Transverse colon (tissue), 4 donors: ENCODE measurements at regions not wholly inside any gene's neighbourhood (a gene's known extent, or its start where the extent isn't known, plus 50 kb on each side); places are given as distances from the start of the nearest gene placed in this dataset.
A peak's percentile ranks its signal among the peaks of the same experiment; 100 is the strongest.

Experiments used
- DNase-seq: peaks from one replicate; pipeline ENCODE4 v3.0.0-alpha.2; 2019
- H3K27ac ChIP-seq, 4 donors: fragments of 200-600 bp; sonication (generic); 2 replicates each; pipeline ENCODE4 v1.5.1; 2016 to 2018; ENCODE audit warnings: inconsistent platforms in 4 of 4
- H3K27me3 ChIP-seq: fragments of 200-600 bp; sonication (generic); 2 replicates; pipeline ENCODE4 v1.5.1; 2017; ENCODE audit warnings: inconsistent platforms
- H3K36me3 ChIP-seq, 4 donors: fragments of 200-600 bp; sonication (generic); 2 replicates each; pipeline ENCODE4 v1.5.1; 2017 to 2019; ENCODE audit warnings: inconsistent platforms in 4 of 4
- H3K4me1 ChIP-seq, 4 donors: fragments of 200-600 bp; sonication (generic); 2 replicates each; pipeline ENCODE4 v1.5.1; 2017 to 2020; ENCODE audit warnings: inconsistent platforms in 4 of 4
- H3K4me3 ChIP-seq, 4 donors: fragments of 200-600 bp; sonication (generic); 1 replicate in 1 of 4; 2 replicates in 3 of 4; pipeline versions ENCODE4 v1.5.1 to v1.6.1; 2017 to 2019; ENCODE audit warnings: inconsistent platforms in 4 of 4
- H3K9me3 ChIP-seq, 2 donors: fragments of 200-600 bp; sonication (generic); 2 replicates each; pipeline ENCODE4 v1.5.1; 2017 to 2019; ENCODE audit warnings: inconsistent platforms in 2 of 2
- CTCF ChIP-seq, 5 experiments: fragments of 200-600 bp in 3 of 5; fragments of 450-650 bp in 2 of 5; sonication (generic) in 3 of 5; IDR thresholded peaks; 1 replicate in 2 of 5; 2 replicates in 3 of 5; pipeline ENCODE4 v1.5.1; 2016 to 2017; ENCODE audit warnings: antibody characterized with exemption in 5 of 5, inconsistent platforms in 3 of 5, mild to moderate bottlenecking in 2 of 5, moderate library complexity in 1 of 5
- EP300 ChIP-seq: sonication (generic); formaldehyde crosslinking; IDR thresholded peaks from one replicate; pipeline ENCODE4 v1.6.1; 2017; ENCODE audit warnings: antibody characterized with exemption, low read depth
- POLR2A ChIP-seq: fragments of 450-650 bp; IDR thresholded peaks from one replicate; pipeline ENCODE4 v1.6.1; 2016; ENCODE audit warnings: antibody characterized with exemption, mild to moderate bottlenecking, moderate library complexity
- POLR2AphosphoS5 ChIP-seq, 3 donors: sonication (generic); formaldehyde crosslinking; IDR thresholded peaks; one replicate each; pipeline ENCODE4 v1.6.1; 2016; ENCODE audit warnings: antibody characterized with exemption in 3 of 3
- WGBS, 2 donors: methylation state at CpG; one replicate each; pipeline ENCODE4 v1.1.5; 2018; ENCODE audit warnings: low coverage in 1 of 2; 5-methylcytosine and 5-hydroxymethylcytosine counted together
- in situ Hi-C, 4 donors: fragments of 200-750 bp; cut with MboI; loops; one replicate each; pipeline versions ENCODE4 v1.15.0 to v1.15.1; 2017; ENCODE audit warnings: low sequenced_read_pairs in 3 of 4, low pct_ligation_motif_present in 1 of 4, low pct_unique_long_range_greater_than_20kb in 1 of 4
- intact Hi-C: fragments of 100-400 bp; cut with DNase I; formaldehyde crosslinking; loops from one replicate; pipeline ENCODE4 v1.15.1; 2023; ENCODE audit warnings: low total_unique reads

DNA sequence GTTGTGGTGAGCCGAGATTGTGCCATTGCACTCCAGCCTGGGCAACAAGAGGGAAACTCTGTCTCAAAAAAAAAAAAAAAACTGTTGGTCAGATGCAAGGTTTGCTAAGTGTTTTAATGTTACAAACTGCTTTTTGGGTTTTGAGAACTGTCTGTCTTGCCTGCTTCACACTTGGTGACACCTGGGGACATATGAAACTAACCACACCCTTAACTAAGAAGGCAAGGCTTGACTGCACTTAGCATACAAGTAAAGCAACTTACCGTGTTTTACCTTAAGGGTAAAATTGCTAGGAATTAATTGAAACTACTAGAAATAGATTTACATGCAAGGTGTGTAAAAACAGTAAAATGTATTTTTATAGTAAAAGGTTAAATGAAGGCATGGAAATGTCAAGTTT lies 180.4 kb downstream of the OR13H1 start:
- Histone ChIP-seq H3K4me3 (no peak overlapping the region), H3K27me3 (no peaks in the 10 kb centered on the region), H3K4me1 (no peaks in the 10 kb centered on the region), H3K27ac (no peak overlapping the region), H3K9me3 (no peaks in the 10 kb centered on the region), H3K36me3 (no peaks in the 10 kb centered on the region)
- DNase-seq, result no peak
- in situ Hi-C loops, result no loop called here
- TF ChIP-seq POLR2A (no peak), POLR2AphosphoS5 (IDR thresholded peaks at IDR 0.05) (no peak), EP300 (no peak), CTCF (IDR thresholded peaks at IDR 0.05) (no peak)
- intact Hi-C loops, result no loop called here
- WGBS, 2 donors, result 63% methylated on average over 2 of the region's 2 CpGs; no CpG with 5 or more reads in 1 of the 2 donors

GRCh38 chrX:131725001-131725654 lies 181.3 kb downstream of the OR13H1 start:
- TF ChIP-seq POLR2A, result no peak
- no peak for TF ChIP-seq EP300
- no peak for TF ChIP-seq POLR2AphosphoS5 (IDR thresholded peaks at IDR 0.05)
- no peak for TF ChIP-seq CTCF (IDR thresholded peaks at IDR 0.05)
- in situ Hi-C loops, result no loop called here
- no peaks in the 10 kb centered on the region for H3K4me1 ChIP-seq
- H3K27ac ChIP-seq, result no peak overlapping the region
- H3K36me3 ChIP-seq, result no peaks in the 10 kb centered on the region
- H3K4me3 ChIP-seq, result no peak overlapping the region
- H3K9me3 ChIP-seq, result no peaks in the 10 kb centered on the region
- no peak for DNase-seq
- intact Hi-C loops, result no loop called here
- WGBS, 2 donors, result 71% methylated on average over 7 of the region's 7 CpGs; no CpG with 5 or more reads in 1 of the 2 donors
- H3K27me3 ChIP-seq, result no peaks in the 10 kb centered on the region

DNA sequence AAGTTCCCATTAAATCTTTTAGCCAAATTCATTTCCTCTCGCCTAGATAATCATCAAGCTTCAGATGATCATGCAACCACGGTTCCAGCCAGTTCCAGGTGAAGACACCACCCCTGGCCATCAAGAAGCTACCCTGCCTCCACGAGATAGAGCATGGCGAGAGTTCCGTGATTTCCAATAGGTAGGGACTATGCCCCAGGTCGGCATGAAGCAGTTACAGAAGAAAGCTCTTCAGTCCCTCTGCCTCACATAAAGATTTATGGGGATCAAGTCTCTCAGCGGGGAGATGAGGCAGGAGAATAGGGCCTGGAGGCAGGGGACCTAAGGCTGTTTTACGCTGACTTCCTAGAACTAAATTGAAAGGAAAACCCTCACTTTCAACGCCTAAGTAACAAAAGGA lies 183.9 kb downstream of the OR13H1 start:
- Histone ChIP-seq H3K4me1 (no peaks in the 10 kb centered on the region), H3K27me3 (no peaks in the 10 kb centered on the region), H3K4me3 (peak overlapping the region in 1 of 4 donors; percentile 36), H3K36me3 (no peaks in the 10 kb centered on the region), H3K9me3 (no peaks in the 10 kb centered on the region), H3K27ac (peak overlapping the region in 2 of 4 donors; percentile 76 to 89)
- WGBS, 2 donors, result 59% methylated on average over 9 of the region's 9 CpGs; no CpG with 5 or more reads in 1 of the 2 donors
- intact Hi-C loops (loop anchor here (2.0 kb wide), 1 partner anchor 17 kb away; no protein-coding TSS in a partner anchor), in situ Hi-C loops (no loop called here)
- DNase-seq, result no peak
- TF ChIP-seq EP300, result no peak
- no peak for TF ChIP-seq POLR2A
- no peak for TF ChIP-seq CTCF (IDR thresholded peaks at IDR 0.05)
- TF ChIP-seq POLR2AphosphoS5 (IDR thresholded peaks at IDR 0.05), result no peak

GRCh38 chrX:131728295-131729145 lies 184.6 kb downstream of the OR13H1 start:
- Histone ChIP-seq H3K9me3 (no peaks in the 10 kb centered on the region), H3K4me1 (no peaks in the 10 kb centered on the region), H3K27me3 (no peaks in the 10 kb centered on the region), H3K36me3 (no peaks in the 10 kb centered on the region), H3K27ac (peak overlapping the region in 2 of 4 donors; percentile 76 to 89), H3K4me3 (peak overlapping the region in 2 of 4 donors; percentile 30 to 36)
- peak in 1 of 3 donors; percentile 30 for TF ChIP-seq POLR2AphosphoS5 (IDR thresholded peaks at IDR 0.05)
- TF ChIP-seq EP300, result no peak
- TF ChIP-seq CTCF (IDR thresholded peaks at IDR 0.05), result peak in 1 of 5 experiments; percentile 35
- intact Hi-C loops, result loop anchor here (2.0 kb wide), 1 partner anchor 18 kb away; no protein-coding TSS in a partner anchor
- WGBS, 2 donors, result 40 to 100% methylated on average over 3 to 19 of the region's 19 CpGs
- in situ Hi-C loops, result no loop called here
- peak; percentile 85 for DNase-seq
